Left lung (tissue), 4 donors: ENCODE measurements at regions not wholly inside any gene's neighbourhood (a gene's known extent, or its start where the extent isn't known, plus 50 kb on each side); places are given as distances from the start of the nearest gene placed in this dataset.

ENCODE experiments used
- ATAC-seq: fragments of 200-7000 bp; cut with Tn5 transposase; one replicate; pipeline ENCODE4 v1.9.1; 2020; ENCODE audit warnings: moderate library complexity
- DNase-seq, 4 donors: peaks; one replicate each; pipeline ENCODE4 v3.0.0-alpha.2; 2013 to 2020
- H3K27ac ChIP-seq, 2 donors: fragments of 200-600 bp; sonication (generic) in 1 of 2; one replicate each; pipeline versions ENCODE4 v1.5.0 to v1.8.0; 2020 to 2021
- H3K27me3 ChIP-seq, 2 donors: fragments of 200-600 bp; sonication (generic) in 1 of 2; one replicate each; pipeline versions ENCODE4 v1.5.0 to v1.8.0; 2020 to 2021
- H3K36me3 ChIP-seq, 2 donors: fragments of 200-600 bp; sonication (generic) in 1 of 2; one replicate each; pipeline versions ENCODE4 v1.5.0 to v1.8.0; 2020 to 2021
- H3K4me1 ChIP-seq, 2 donors: fragments of 200-600 bp; one replicate each; pipeline ENCODE4 v1.8.0; 2021
- H3K4me3 ChIP-seq, 2 donors: fragments of 200-600 bp; sonication (generic) in 1 of 2; one replicate each; pipeline versions ENCODE4 v1.5.0 to v1.8.0; 2020 to 2021; ENCODE audit warnings: mild to moderate bottlenecking in 1 of 2
- H3K9me3 ChIP-seq, 2 donors: fragments of 200-600 bp; sonication (generic) in 1 of 2; one replicate each; pipeline versions ENCODE4 v1.5.0 to v1.8.0; 2020 to 2021
- CTCF ChIP-seq, 2 donors: fragments of 200-600 bp; sonication (generic) in 1 of 2; IDR thresholded peaks; one replicate each; pipeline versions ENCODE4 v1.5.0 to v1.8.0; 2021; ENCODE audit warnings: antibody characterized with exemption in 2 of 2
- intact Hi-C, 2 donors: fragments of 100-400 bp; cut with DNase I; formaldehyde crosslinking; loops; one replicate each; pipeline versions ENCODE4 v1.11.2 to v1.14.2; 2022
- donor health status: DM: no; HTN: yes; CAD: no.
- donor health status: DM: no; HTN: no; CAD: no.

- ATAC-seq, result no peak
- H3K9me3 ChIP-seq, result no peaks in the 10 kb centered on the region
- no peak overlapping the region for H3K27ac ChIP-seq
- H3K27me3 ChIP-seq, result no peaks in the 10 kb centered on the region
- no peaks in the 10 kb centered on the region for H3K36me3 ChIP-seq
- no peaks in the 10 kb centered on the region for H3K4me1 ChIP-seq
- intact Hi-C loops, result no loop called here
- DNase-seq, result no peak
- no peak for TF ChIP-seq CTCF (IDR thresholded peaks at IDR 0.05)
- no peak overlapping the region for H3K4me3 ChIP-seq
These were observed 125.9 kb upstream of the PJA1 start for GRCh38 chrX:69291116-69291515.

GRCh38 chrX:69290292-69290691 lies 125.0 kb upstream of the PJA1 start:
- DNase-seq (no peak), ATAC-seq (no peak)
- intact Hi-C loops, result no loop called here
- Histone ChIP-seq H3K27ac (no peak overlapping the region), H3K4me1 (peaks cover 3% of the 10 kb centered on the region in 2 donors), H3K27me3 (no peaks in the 10 kb centered on the region), H3K4me3 (no peak overlapping the region), H3K36me3 (no peaks in the 10 kb centered on the region), H3K9me3 (no peaks in the 10 kb centered on the region)
- TF ChIP-seq CTCF (IDR thresholded peaks at IDR 0.05), result no peak

- Histone ChIP-seq H3K27ac (no peak overlapping the region), H3K4me3 (no peak overlapping the region), H3K4me1 (peaks cover 3% of the 10 kb centered on the region in 2 donors), H3K27me3 (no peaks in the 10 kb centered on the region), H3K9me3 (no peaks in the 10 kb centered on the region), H3K36me3 (no peaks in the 10 kb centered on the region)
- TF ChIP-seq CTCF (IDR thresholded peaks at IDR 0.05), result no peak
- intact Hi-C loops, result loop anchor here in 1 of 2 donors (10.0 kb wide), 1 partner anchor 465 kb away; the partner anchor contains the start of gene EFNB1
- ATAC-seq (no peak), DNase-seq (no peak)
These were observed 124.5 kb upstream of the PJA1 start for GRCh38 chrX:69289793-69290123.

- H3K9me3 ChIP-seq, result no peaks in the 10 kb centered on the region
- peaks cover 3% of the 10 kb centered on the region in 2 donors for H3K4me1 ChIP-seq
- TF ChIP-seq CTCF (IDR thresholded peaks at IDR 0.05), result no peak
- H3K27ac ChIP-seq, result no peak overlapping the region
- no peaks in the 10 kb centered on the region for H3K27me3 ChIP-seq
- H3K4me3 ChIP-seq, result no peak overlapping the region
- no peak for DNase-seq
- no peaks in the 10 kb centered on the region for H3K36me3 ChIP-seq
- ATAC-seq, result no peak
- intact Hi-C loops, result loop anchor here in 1 of 2 donors (10.0 kb wide), 1 partner anchor 464 kb away; the partner anchor contains the start of gene EFNB1
These were observed 124.0 kb upstream of the PJA1 start for GRCh38 chrX:69289046-69289792.

DNA sequence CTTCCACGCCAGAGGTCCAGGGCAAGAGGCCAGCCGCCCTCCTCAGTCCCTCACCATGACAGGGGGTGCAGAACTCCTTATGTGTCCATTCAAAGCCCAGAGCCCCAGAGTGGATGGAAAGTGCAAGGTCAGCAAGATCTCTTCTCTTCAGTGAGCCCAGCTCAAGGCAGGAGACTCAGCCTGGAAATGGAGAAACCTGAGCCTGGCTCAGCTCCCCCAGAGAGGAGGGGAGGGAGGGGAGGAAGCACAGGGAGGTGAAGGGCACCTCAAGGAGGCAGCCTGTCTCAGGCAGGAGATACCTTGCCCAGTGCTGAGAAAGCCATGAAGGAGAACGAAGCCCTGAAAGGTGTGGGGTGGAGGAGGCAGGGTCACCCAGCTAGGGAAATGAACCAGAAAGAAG lies 121.8 kb upstream of the PJA1 start:
- no peaks in the 10 kb centered on the region for H3K9me3 ChIP-seq
- DNase-seq, result no peak
- TF ChIP-seq CTCF (IDR thresholded peaks at IDR 0.05), result no peak
- intact Hi-C loops, result loop anchor here in 1 of 2 donors (10.0 kb wide), 1 partner anchor 462 kb away; the partner anchor contains the start of gene EFNB1
- H3K36me3 ChIP-seq, result no peaks in the 10 kb centered on the region
- H3K27me3 ChIP-seq, result no peaks in the 10 kb centered on the region
- ATAC-seq, result no peak
- peaks cover 3% of the 10 kb centered on the region in 2 donors for H3K4me1 ChIP-seq
- H3K27ac ChIP-seq, result no peak overlapping the region
- no peak overlapping the region for H3K4me3 ChIP-seq
